Neuronal stem cell (in vitro differentiated cells): ENCODE measurements at regions not wholly inside any gene's neighbourhood (a gene's known extent, or its start where the extent isn't known, plus 50 kb on each side); places are given as distances from the start of the nearest gene placed in this dataset.

Experiments
- DNase-seq: peaks from one replicate; pipeline ENCODE4 v3.0.0-alpha.2; 2013; ENCODE audit warnings: low spot score
- H2AFZ ChIP-seq: one replicate; pipeline ENCODE4 v1.6.1; 2013; ENCODE audit warnings: mild to moderate bottlenecking, low read length, inconsistent platforms
- H2AK5ac ChIP-seq: 2 replicates; pipeline ENCODE4 v1.6.1; 2013; ENCODE audit warnings: low read depth, mild to moderate bottlenecking, inconsistent platforms, low read length, moderate library complexity, mixed read lengths
- H2BK120ac ChIP-seq: 2 replicates; pipeline ENCODE4 v1.6.1; 2013; ENCODE audit warnings: low read depth, mild to moderate bottlenecking, inconsistent platforms, low read length, moderate library complexity, mixed read lengths
- H2BK12ac ChIP-seq: one replicate; pipeline ENCODE4 v1.6.1; 2013; ENCODE audit warnings: low read length, inconsistent platforms
- H2BK15ac ChIP-seq: 2 replicates; pipeline ENCODE4 v1.6.1; 2013; ENCODE audit warnings: mild to moderate bottlenecking, low read length, inconsistent platforms, mixed read lengths
- H2BK5ac ChIP-seq: one replicate; pipeline ENCODE4 v1.6.1; 2013; ENCODE audit warnings: inconsistent platforms, mild to moderate bottlenecking, low read length, moderate library complexity
- H3K14ac ChIP-seq: one replicate; pipeline ENCODE4 v1.6.1; 2013; ENCODE audit warnings: low read length, inconsistent platforms
- H3K18ac ChIP-seq: 2 replicates; pipeline ENCODE4 v1.6.1; 2013; ENCODE audit warnings: low read length, inconsistent platforms
- H3K23ac ChIP-seq: 2 replicates; pipeline ENCODE4 v1.6.1; 2013; ENCODE audit warnings: low read depth, mild to moderate bottlenecking, mixed read lengths, low read length, inconsistent platforms; ENCODE audit not compliant: poor library complexity
- H3K27ac ChIP-seq: replicated peaks from 3 replicates; pipeline ENCODE4 v1.5.1; 2013; ENCODE audit warnings: low read length, inconsistent platforms
- H3K27me3 ChIP-seq, 3 experiments: 2 replicates each; pipeline ENCODE4 v1.6.1; 2013; ENCODE audit warnings: low read length in 3 of 3, mild to moderate bottlenecking in 2 of 3, inconsistent platforms in 1 of 3, low read depth in 1 of 3, mixed read lengths in 1 of 3, moderate library complexity in 1 of 3; ENCODE audit not compliant: control insufficient read depth in 3 of 3, insufficient read depth in 3 of 3
- H3K36me3 ChIP-seq, 2 donors: replicated peaks in 1 of 2; 2 replicates each; pipeline ENCODE4 v1.6.1; 2013; ENCODE audit warnings: low read length in 2 of 2; ENCODE audit not compliant: control insufficient read depth in 2 of 2, insufficient read depth in 2 of 2
- H3K4ac ChIP-seq: 2 replicates; pipeline ENCODE4 v1.6.1; 2013; ENCODE audit warnings: inconsistent platforms, mild to moderate bottlenecking, low read length, moderate library complexity
- H3K4me1 ChIP-seq, 2 donors: 1 replicate in 1 of 2; 2 replicates in 1 of 2; pipeline ENCODE4 v1.6.1; 2013; ENCODE audit warnings: low read length in 2 of 2, low read depth in 1 of 2; ENCODE audit not compliant: control insufficient read depth in 2 of 2, insufficient read depth in 1 of 2
- H3K4me2 ChIP-seq: one replicate; pipeline ENCODE4 v1.6.1; 2013; ENCODE audit warnings: mild to moderate bottlenecking, low read length, inconsistent platforms; ENCODE audit not compliant: insufficient read depth, poor library complexity, severe bottlenecking
- H3K4me3 ChIP-seq, 2 donors: 2 replicates each; pipeline ENCODE4 v1.5.1; 2013; ENCODE audit warnings: low read length in 2 of 2, mild to moderate bottlenecking in 2 of 2, inconsistent platforms in 1 of 2, moderate library complexity in 1 of 2
- H3K79me1 ChIP-seq: one replicate; pipeline ENCODE4 v1.6.1; 2013; ENCODE audit warnings: low read depth, mild to moderate bottlenecking, inconsistent platforms, low read length, moderate library complexity
- H3K9ac ChIP-seq: one replicate; pipeline ENCODE4 v1.6.1; 2013; ENCODE audit warnings: mild to moderate bottlenecking, low read depth, low read length, inconsistent platforms; ENCODE audit not compliant: poor library complexity
- H3K9me3 ChIP-seq, 2 donors: replicated peaks in 1 of 2; 2 replicates each; pipeline versions ENCODE3 to v1.6.1; 2013; ENCODE audit warnings: low read length in 2 of 2, mild to moderate bottlenecking in 2 of 2, inconsistent platforms in 1 of 2, low read depth in 1 of 2, mixed read lengths in 1 of 2, moderate library complexity in 1 of 2; ENCODE audit not compliant: control insufficient read depth in 2 of 2, insufficient read depth in 1 of 2
- H4K8ac ChIP-seq: one replicate; pipeline ENCODE4 v1.6.1; 2013; ENCODE audit warnings: low read depth, mild to moderate bottlenecking, inconsistent platforms, low read length, moderate library complexity
- H4K91ac ChIP-seq: one replicate; pipeline ENCODE4 v1.6.1; 2013; ENCODE audit warnings: low read length, low read depth, mild to moderate bottlenecking, inconsistent platforms; ENCODE audit not compliant: poor library complexity
- WGBS, 2 donors: extraction: QIAGEN DNeasy Blood & Tissue Kit; methylation state at CpG; one replicate each; pipeline ENCODE4 v1.1.7; 2013; ENCODE audit warnings: missing lambda C conversion rate in 2 of 2, mixed read lengths in 1 of 2; ENCODE audit not compliant: insufficient read length in 2 of 2, insufficient replicate concordance in 1 of 2; ENCODE audit errors: extremely low coverage in 2 of 2; 5-methylcytosine and 5-hydroxymethylcytosine counted together

GRCh38 chr5:175579742-175580432 is 78.0 kb upstream of the HRH2 start:
- Histone ChIP-seq H3K4me2 (no peak overlapping the region), H2AFZ (no peak overlapping the region), H3K9me3 (peaks cover 0 to 2% of the 10 kb centered on the region in 2 donors), H2AK5ac (no peak overlapping the region), H3K36me3 (no peaks in the 10 kb centered on the region), H2BK120ac (no peak overlapping the region), H2BK15ac (no peak overlapping the region), H3K4me1 (no peaks in the 10 kb centered on the region), H3K18ac (no peak overlapping the region), H2BK5ac (no peak overlapping the region), H3K27me3 (no peaks in the 10 kb centered on the region), H3K23ac (no peak overlapping the region), H2BK12ac (no peak overlapping the region), H4K8ac (no peak overlapping the region), H3K4ac (no peak overlapping the region), H3K27ac (no peak overlapping the region), H3K9ac (no peak overlapping the region), H3K79me1 (no peaks in the 10 kb centered on the region), H3K14ac (no peak overlapping the region), H3K4me3 (no peak overlapping the region), H4K91ac (no peak overlapping the region)
- WGBS, 2 donors = no CpG with 5 or more reads among the region's 11 CpGs
- no peak for DNase-seq

DNA sequence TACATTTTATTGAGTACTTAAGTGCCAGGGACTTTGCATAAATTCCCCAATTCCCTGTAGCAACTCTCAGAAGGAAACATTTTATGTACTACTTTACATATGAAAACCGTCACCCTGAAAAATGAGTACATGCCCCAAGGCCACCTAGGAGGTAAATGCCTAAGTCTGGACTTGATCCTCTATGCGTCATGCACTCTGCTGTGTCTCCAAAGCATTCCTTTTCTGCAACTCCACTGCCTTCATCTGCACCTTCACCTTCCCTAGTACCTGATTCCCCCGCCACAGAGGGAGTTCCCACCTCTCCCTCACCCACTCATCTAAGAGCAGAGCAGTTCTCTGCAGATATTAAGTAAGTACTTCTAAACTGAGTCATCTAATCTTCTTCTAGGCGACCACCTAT is 75.2 kb upstream of the HRH2 start:
- Histone ChIP-seq H3K79me1 (no peaks in the 10 kb centered on the region), H2AK5ac (no peak overlapping the region), H3K14ac (no peak overlapping the region), H3K23ac (no peak overlapping the region), H4K91ac (no peak overlapping the region), H3K27ac (no peak overlapping the region), H3K9me3 (no peaks in the 10 kb centered on the region), H3K4ac (no peak overlapping the region), H2AFZ (no peak overlapping the region), H4K8ac (no peak overlapping the region), H3K9ac (no peak overlapping the region), H3K27me3 (peaks cover 0 to 2% (median 0%) of the 10 kb centered on the region in 3 experiments), H3K36me3 (no peaks in the 10 kb centered on the region), H2BK12ac (no peak overlapping the region), H3K4me2 (no peak overlapping the region), H3K4me1 (no peaks in the 10 kb centered on the region), H3K4me3 (no peak overlapping the region), H2BK5ac (no peak overlapping the region), H2BK15ac (no peak overlapping the region), H3K18ac (no peak overlapping the region), H2BK120ac (no peak overlapping the region)
- WGBS, 2 donors = no CpG with 5 or more reads among the region's 4 CpGs
- DNase-seq = no peak

GRCh38 chr5:175585567-175585966 is 72.3 kb upstream of the HRH2 start:
- no peaks in the 10 kb centered on the region for H3K36me3 ChIP-seq
- no peak overlapping the region for H2BK12ac ChIP-seq
- no peak overlapping the region for H3K4me2 ChIP-seq
- no peak overlapping the region for H2AK5ac ChIP-seq
- no peak overlapping the region for H2AFZ ChIP-seq
- H2BK15ac ChIP-seq = no peak overlapping the region
- no peak overlapping the region for H3K27ac ChIP-seq
- DNase-seq = no peak
- H2BK120ac ChIP-seq = no peak overlapping the region
- H3K14ac ChIP-seq = no peak overlapping the region
- no peaks in the 10 kb centered on the region for H3K79me1 ChIP-seq
- peaks cover 0 to 3% (median 0%) of the 10 kb centered on the region in 3 experiments for H3K27me3 ChIP-seq
- no peak overlapping the region for H2BK5ac ChIP-seq
- H3K23ac ChIP-seq = no peak overlapping the region
- H4K91ac ChIP-seq = no peak overlapping the region
- H3K9me3 ChIP-seq = no peaks in the 10 kb centered on the region
- no peak overlapping the region for H3K18ac ChIP-seq
- H3K9ac ChIP-seq = no peak overlapping the region
- H3K4me3 ChIP-seq = no peak overlapping the region
- WGBS, 2 donors = no CpG with 5 or more reads among the region's 5 CpGs
- no peak overlapping the region for H3K4ac ChIP-seq
- no peaks in the 10 kb centered on the region for H3K4me1 ChIP-seq
- H4K8ac ChIP-seq = no peak overlapping the region

- H3K23ac ChIP-seq = no peak overlapping the region
- peaks cover 0 to 3% (median 0%) of the 10 kb centered on the region in 3 experiments for H3K27me3 ChIP-seq
- no peaks in the 10 kb centered on the region for H3K4me1 ChIP-seq
- H4K91ac ChIP-seq = no peak overlapping the region
- H3K18ac ChIP-seq = no peak overlapping the region
- no peak overlapping the region for H3K14ac ChIP-seq
- no peak overlapping the region for H3K4ac ChIP-seq
- no peaks in the 10 kb centered on the region for H3K79me1 ChIP-seq
- H2AK5ac ChIP-seq = no peak overlapping the region
- H3K36me3 ChIP-seq = no peaks in the 10 kb centered on the region
- no peaks in the 10 kb centered on the region for H3K9me3 ChIP-seq
- H2BK15ac ChIP-seq = no peak overlapping the region
- no peak overlapping the region for H3K4me3 ChIP-seq
- no peak overlapping the region for H3K27ac ChIP-seq
- no peak overlapping the region for H3K9ac ChIP-seq
- WGBS, 2 donors = no CpG with 5 or more reads among the region's 5 CpGs
- H2BK5ac ChIP-seq = no peak overlapping the region
- no peak for DNase-seq
- no peak overlapping the region for H3K4me2 ChIP-seq
- H2BK12ac ChIP-seq = no peak overlapping the region
- H4K8ac ChIP-seq = no peak overlapping the region
- H2AFZ ChIP-seq = no peak overlapping the region
- H2BK120ac ChIP-seq = no peak overlapping the region
Observed at GRCh38 chr5:175588709-175589429, 69.0 kb upstream of the HRH2 start.
